ENCODE measurements at regions not wholly inside any gene's neighbourhood (a gene's known extent, or its start where the extent isn't known, plus 50 kb on each side); places are given as distances from the start of the nearest gene placed in this dataset.

GRCh38 chr4:12583275-12583674 is 900.9 kb downstream of the RAB28 start:
- no peak for TF ChIP-seq CTCF (IDR thresholded peaks at IDR 0.05; ENCODE audit: control extremely low read depth in 1 of 3, insufficient read depth in 1 of 3, low read depth in 1 of 3, low read length in 3 of 3)
- TF ChIP-seq POLR2A (IDR thresholded peaks at IDR 0.05; ENCODE audit: control extremely low read depth in 1 of 2, low read depth in 2 of 2, low read length in 2 of 2), result no peak
- TF ChIP-seq GABPA (IDR thresholded peaks at IDR 0.05; ENCODE audit: borderline replicate concordance, insufficient read depth, low read length), result no peak
- TF ChIP-seq TAF1 (IDR thresholded peaks at IDR 0.05; ENCODE audit: low read depth, low read length), result no peak
- no peak for TF ChIP-seq TCF12 (IDR thresholded peaks at IDR 0.05; ENCODE audit: low read depth, low read length)
- TF ChIP-seq POLR2AphosphoS5 (IDR thresholded peaks at IDR 0.05; ENCODE audit: low read depth, low read length), result no peak
- TF ChIP-seq TEAD4 (IDR thresholded peaks at IDR 0.05; ENCODE audit: low read depth, low read length), result no peak
- TF ChIP-seq BCL11A (IDR thresholded peaks at IDR 0.05; ENCODE audit: low read depth in 2 of 2, low read length in 2 of 2), result no peak
- no peak for TF ChIP-seq SIN3A (conservative IDR thresholded peaks at IDR 0.05 in 1 of 2, IDR thresholded peaks at IDR 0.05 in 1 of 2; ENCODE audit: low read depth in 1 of 2, low read length in 2 of 2)
- no peak for TF ChIP-seq FOSL1 (IDR thresholded peaks at IDR 0.05; ENCODE audit: insufficient read depth, low read depth, low read length)
